GM21619 (cell line): ENCODE measurements at regions not wholly inside any gene's neighbourhood (a gene's known extent, or its start where the extent isn't known, plus 50 kb on each side); places are given as distances from the start of the nearest gene placed in this dataset.
"Not testable (repeated sequence)": the region's sequence is repeated elsewhere in the genome, so short reads cannot be mapped to it uniquely, and the experiment has no call there.

Source experiments
- ATAC-seq: cut with Tn5 transposase; IDR thresholded peaks from one replicate; pipeline ENCODE4 v1.9.1; 2021; ENCODE audit not compliant: unreplicated experiment

- ATAC-seq, result no peak
These were observed 450.0 kb upstream of the EPHA3 start for GRCh38 chr3:88657459-88657858.

DNA sequence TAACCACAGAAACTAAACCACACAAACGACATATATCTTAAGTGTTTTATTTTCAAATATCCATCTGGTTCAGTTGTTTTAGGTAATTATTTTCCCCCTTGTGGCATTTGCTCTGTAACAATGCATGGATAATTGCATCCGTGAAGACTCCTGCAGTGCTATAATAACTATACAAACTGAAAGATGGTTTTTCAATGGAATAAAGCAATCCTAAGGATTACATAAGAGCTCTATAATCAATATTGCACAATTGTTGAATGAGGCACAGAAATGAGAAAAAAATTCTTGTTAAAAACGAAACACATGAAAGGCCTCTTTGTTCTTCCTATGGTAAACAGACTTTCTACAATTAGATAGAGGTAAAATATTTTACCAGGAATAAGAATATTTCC, 446.0 kb upstream of the EPHA3 start:
- no peak for ATAC-seq

- no peak for ATAC-seq
These were observed 439.2 kb upstream of the EPHA3 start for GRCh38 chr3:88668180-88668579.

GRCh38 chr3:88671573-88671972, 435.8 kb upstream of the EPHA3 start:
- no peak for ATAC-seq

DNA sequence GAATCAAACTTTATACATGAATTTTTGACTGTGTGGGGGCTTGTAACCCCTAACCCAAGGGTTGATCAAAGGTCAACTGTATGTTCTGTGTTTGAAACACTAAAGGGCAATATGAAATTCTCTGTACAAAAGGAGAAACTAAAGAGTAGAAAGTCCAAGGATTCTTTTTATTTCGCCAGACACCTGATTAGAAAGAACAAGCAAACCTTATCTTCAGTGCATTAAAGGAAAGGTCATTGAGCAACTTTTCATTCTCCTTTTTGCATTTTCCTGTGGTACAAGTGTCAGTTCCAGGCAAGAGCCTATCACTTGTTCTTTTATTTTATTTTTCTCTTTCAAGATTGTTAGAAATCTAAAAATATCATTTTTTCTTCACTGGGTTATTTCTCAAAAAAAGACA, 430.1 kb upstream of the EPHA3 start:
- ATAC-seq, result no peak

DNA sequence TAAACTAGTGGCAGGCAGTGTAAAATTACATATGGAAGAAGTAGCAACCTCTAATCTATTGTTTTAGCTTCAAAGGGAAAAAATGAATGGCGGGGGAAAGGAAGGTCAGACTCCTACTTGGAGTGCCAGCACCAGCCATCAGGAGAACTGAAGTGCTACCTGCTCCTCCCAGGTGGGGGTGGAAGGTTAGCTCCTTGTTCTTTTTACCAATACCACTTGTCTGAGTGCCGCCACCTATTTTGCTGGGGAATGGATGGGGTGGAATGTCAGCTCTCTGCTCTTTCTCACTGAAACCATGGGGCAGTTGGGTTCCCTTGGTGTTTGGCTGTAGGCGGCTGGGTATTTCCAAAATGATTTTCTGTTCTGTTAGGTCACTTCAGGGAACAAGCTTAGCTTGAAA, 428.7 kb upstream of the EPHA3 start:
- ATAC-seq, result no peak

DNA sequence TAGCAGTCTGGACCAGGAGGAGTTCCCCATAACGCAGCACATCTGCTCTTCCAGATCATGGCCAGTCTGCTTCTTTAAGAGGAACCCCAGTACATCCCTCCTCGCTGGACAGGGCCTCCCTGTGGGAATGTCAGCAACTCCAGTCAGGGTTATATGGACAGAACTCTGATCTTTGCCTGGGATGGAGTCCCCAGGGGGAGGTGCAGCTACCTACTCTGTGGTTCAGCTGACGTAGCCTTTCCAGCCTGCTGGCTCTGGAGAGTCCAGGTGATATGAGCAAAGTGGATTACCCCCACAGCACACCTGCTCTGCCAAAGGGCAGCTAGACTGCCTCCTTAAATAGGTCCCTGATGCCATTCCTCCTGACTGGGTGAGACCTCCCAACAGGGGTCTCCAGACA, 417.1 kb upstream of the EPHA3 start:
- ATAC-seq, result no peak

- ATAC-seq, result no peak
These were observed 416.3 kb upstream of the EPHA3 start for GRCh38 chr3:88691081-88691480.

- ATAC-seq, result no peak
These were observed 403.8 kb upstream of the EPHA3 start for GRCh38 chr3:88703501-88704059.

DNA sequence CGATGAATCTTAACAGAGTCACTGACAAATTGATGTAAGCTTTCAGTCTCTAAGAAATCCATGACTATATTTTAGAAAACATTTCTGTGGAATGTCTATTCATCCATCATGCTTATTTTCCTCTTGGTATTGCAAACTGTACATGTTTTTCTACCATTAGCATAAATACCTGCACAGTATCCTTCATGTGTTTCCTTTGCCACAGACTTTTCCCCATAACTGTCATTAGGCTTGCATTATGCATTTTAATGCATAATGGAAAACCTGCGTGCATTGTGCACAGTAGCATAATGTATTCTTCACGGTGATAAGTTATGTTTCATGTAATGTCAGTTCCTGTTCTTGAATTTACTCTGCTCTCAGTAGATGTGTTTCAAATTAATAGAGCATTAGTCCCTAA, 403.1 kb upstream of the EPHA3 start:
- ATAC-seq, result no peak

GRCh38 chr3:88707837-88708236, 399.6 kb upstream of the EPHA3 start:
- no peak for ATAC-seq

DNA sequence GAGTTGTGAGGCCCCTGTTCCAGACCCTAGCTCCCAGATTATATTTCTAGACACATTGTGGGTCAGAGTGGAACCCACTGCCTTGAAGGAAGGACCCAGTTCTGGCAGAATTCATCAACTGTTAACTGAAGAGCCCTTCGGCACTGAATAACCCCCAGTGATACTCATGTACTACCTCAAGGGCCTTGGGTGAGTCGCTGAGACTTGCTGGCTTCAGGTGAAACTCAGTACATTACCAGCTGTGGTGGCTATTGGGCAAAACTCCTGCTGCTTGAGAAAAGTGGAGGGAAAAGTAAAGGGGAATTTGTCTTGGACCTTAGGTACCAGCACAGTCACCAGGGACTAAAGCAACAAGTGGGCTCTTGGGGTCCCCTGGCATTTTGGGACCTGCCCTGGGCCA, 394.9 kb upstream of the EPHA3 start:
- ATAC-seq, result no peak

GRCh38 chr3:88713233-88713691, 394.2 kb upstream of the EPHA3 start:
- ATAC-seq, result no peak

DNA sequence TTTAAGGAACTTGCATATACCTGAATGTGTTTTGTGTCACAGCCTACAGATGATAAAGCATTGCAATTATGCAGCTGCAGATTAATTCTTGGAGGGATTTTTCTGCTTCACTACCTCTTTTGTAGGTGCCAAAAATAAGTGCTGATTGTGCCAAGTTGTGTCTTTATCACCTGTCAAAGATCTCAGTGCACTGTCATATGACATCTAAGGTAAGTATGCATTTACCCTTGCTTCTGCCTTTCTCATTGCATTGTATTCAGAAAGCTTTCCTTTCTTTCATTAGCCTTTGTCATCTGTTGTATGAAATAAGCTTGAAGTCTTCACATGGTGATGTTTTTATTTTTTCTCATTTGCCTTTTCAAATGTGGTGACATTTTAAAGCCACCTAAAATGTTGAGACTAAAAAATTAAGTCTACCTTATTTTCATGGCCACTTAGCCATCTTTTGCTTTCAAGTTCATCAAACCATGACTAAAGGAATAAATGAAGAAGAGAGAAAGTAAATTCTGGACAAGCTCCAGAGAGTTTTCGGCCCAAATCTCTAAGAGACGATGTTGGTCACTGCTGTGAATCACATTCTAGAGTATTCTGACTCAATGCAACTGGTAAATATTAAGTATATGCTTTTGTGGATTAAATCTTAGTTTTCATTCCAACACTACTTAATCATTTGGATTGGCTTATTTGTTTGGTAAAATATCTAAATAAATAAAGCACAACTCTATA, 381.8 kb upstream of the EPHA3 start:
- ATAC-seq, result no peak

GRCh38 chr3:88732186-88732585, 375.2 kb upstream of the EPHA3 start:
- ATAC-seq, result no peak

GRCh38 chr3:88742106-88742505, 365.3 kb upstream of the EPHA3 start:
- no peak for ATAC-seq

DNA sequence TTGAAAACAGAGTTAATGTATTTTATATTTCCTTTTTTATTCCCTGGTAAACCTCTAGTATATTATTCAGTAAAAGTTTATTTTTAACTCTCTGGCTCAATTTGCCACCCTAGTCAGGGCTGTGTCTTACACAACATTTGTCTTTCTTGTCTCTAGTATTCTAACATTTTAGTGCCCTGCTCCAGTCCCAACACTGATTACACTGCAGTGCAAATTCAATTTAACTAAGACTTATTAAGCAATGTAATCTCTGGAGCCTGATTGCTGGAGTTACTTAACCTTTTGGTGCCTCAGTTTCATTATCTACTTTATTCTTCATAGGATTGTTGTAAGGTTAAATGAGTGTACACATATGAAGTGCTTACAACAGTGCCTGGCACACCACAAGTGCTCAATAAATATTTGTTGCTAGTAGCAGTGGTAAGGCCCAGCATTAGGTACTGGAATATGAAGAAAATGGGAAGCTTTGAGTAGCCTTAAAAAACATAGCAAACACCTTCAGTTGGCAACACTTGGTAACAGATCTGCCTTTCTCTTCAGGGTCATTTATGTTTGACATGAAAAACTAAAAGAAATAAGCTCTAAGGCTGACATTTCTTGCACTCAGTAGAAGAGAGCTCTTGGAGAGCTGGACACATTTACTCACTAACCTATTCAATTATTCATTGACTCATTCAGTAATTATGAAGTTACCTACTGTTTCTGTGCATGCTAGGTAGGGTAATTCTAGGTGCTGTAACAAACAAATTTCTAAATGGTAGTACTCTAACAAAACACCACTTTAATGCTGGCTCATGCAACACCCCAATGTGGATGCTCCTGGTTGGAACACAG, 364.5 kb upstream of the EPHA3 start:
- no peak for ATAC-seq

GRCh38 chr3:88744896-88745295, 362.5 kb upstream of the EPHA3 start:
- no peak for ATAC-seq

GRCh38 chr3:88747145-88747544, 360.3 kb upstream of the EPHA3 start:
- not testable (repeated sequence) for ATAC-seq

DNA sequence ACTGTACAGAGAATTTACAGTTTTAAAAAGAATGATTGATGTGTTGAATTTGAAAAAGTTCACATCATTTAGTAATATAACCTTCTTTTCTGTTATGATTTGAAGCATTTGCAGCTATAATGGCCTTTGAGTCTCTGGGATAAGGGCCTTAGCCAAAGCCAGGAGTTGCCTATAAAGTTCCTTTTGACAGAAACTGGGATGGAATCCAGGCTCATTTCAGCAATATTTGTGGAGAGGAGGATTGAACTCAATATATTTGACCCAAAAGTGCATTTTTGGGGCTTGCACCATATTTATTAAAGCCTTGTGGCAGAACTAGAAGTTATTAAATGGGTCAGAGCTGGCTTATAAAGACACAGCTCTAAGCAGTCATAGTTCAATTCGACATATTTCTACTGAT, 348.7 kb upstream of the EPHA3 start:
- ATAC-seq, result no peak

DNA sequence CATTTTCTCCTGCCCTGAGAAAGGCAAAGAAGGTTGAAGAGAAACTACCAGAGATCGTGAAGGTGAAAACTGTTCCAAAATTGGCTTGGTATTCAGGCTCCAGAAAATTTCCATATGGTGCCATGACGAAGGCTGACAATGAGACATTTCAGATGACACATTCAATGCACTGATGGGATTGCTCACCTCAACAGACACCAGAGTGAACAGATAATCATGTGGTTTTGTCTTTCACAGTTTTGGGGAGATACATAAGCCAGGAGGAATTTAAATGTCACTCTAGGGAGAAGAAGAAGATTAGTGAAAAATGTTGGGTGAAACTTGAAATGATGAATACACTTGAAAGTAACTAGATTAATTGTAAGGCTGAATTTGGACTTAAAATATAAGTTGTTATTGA, 339.7 kb upstream of the EPHA3 start:
- no peak for ATAC-seq

GRCh38 chr3:88773766-88774165, 333.7 kb upstream of the EPHA3 start:
- ATAC-seq, result no peak
